Gastrocnemius medialis (tissue), 4 donors: ENCODE measurements at regions not wholly inside any gene's neighbourhood (a gene's known extent, or its start where the extent isn't known, plus 50 kb on each side); places are given as distances from the start of the nearest gene placed in this dataset.

ENCODE experiments used
- POLR2A ChIP-seq, 2 donors: fragments of 450-650 bp; IDR thresholded peaks; one replicate each; pipeline ENCODE4 v1.6.1; 2017; ENCODE audit warnings: antibody characterized with exemption in 2 of 2, mild to moderate bottlenecking in 2 of 2, moderate library complexity in 2 of 2
- TF ChIP-seq, protein P1 (sequence below), 5 experiments: fragments of 450-650 bp in 3 of 5; fragments of 200-600 bp in 2 of 5; sonication (generic) in 2 of 5; IDR thresholded peaks in 4 of 5; conservative IDR thresholded peaks in 1 of 5; 1 replicate in 4 of 5; 2 replicates in 1 of 5; pipeline ENCODE4 v1.5.1; 2016 to 2019; ENCODE audit warnings: antibody characterized with exemption in 5 of 5, mild to moderate bottlenecking in 3 of 5, moderate library complexity in 3 of 5

DNA sequence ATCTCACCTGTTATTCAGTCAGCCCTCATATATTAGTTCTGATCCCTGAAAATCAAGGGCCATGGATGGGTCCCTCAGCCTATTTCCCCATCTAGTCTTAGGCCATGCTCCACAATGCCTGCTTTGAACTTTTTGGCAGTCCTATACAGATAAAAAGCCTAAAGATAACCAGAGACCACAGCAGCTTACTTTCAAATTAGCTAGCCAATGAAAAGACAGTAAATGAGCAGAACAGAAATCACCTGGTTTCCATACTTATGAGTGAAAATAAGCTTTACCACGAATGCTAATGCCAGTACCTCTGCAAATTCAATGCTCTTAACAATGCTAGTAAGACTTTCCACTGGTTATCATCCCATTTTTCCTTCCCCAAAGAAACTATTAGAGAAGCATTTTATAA, 141.6 kb upstream of the SPRED1 start:
- TF ChIP-seq, protein P1, sequence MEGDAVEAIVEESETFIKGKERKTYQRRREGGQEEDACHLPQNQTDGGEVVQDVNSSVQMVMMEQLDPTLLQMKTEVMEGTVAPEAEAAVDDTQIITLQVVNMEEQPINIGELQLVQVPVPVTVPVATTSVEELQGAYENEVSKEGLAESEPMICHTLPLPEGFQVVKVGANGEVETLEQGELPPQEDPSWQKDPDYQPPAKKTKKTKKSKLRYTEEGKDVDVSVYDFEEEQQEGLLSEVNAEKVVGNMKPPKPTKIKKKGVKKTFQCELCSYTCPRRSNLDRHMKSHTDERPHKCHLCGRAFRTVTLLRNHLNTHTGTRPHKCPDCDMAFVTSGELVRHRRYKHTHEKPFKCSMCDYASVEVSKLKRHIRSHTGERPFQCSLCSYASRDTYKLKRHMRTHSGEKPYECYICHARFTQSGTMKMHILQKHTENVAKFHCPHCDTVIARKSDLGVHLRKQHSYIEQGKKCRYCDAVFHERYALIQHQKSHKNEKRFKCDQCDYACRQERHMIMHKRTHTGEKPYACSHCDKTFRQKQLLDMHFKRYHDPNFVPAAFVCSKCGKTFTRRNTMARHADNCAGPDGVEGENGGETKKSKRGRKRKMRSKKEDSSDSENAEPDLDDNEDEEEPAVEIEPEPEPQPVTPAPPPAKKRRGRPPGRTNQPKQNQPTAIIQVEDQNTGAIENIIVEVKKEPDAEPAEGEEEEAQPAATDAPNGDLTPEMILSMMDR (IDR thresholded peaks at IDR 0.05 in 4 of 5, conservative IDR thresholded peaks at IDR 0.05 in 1 of 5) = no peak
- no peak for TF ChIP-seq POLR2A (IDR thresholded peaks at IDR 0.05)
